ENCODE measurements at regions not wholly inside any gene's neighbourhood (a gene's known extent, or its start where the extent isn't known, plus 50 kb on each side); places are given as distances from the start of the nearest gene placed in this dataset.
A peak's percentile ranks its signal among the peaks of the same experiment; 100 is the strongest.
"Not testable (repeated sequence)": the region's sequence is repeated elsewhere in the genome, so short reads cannot be mapped to it uniquely, and the experiment has no call there.

- H3K4me3 ChIP-seq (ENCODE audit: low read depth, low read length), result no peak overlapping the region
- TF ChIP-seq CTCF (IDR thresholded peaks at IDR 0.05; ENCODE audit: borderline replicate concordance, insufficient read depth, low read depth, low read length), result no peak
Observed at GRCh38 chr19:14328406-14328805, 52.8 kb upstream of the ADGRE5 start.

GRCh38 chr19:14327061-14327460, 54.2 kb upstream of the ADGRE5 start:
- H3K4me3 ChIP-seq (ENCODE audit: low read depth, low read length), result not testable (repeated sequence)

- H3K4me3 ChIP-seq (ENCODE audit: low read depth, low read length), result no peak overlapping the region
- no peak for TF ChIP-seq CTCF (IDR thresholded peaks at IDR 0.05; ENCODE audit: borderline replicate concordance, insufficient read depth, low read depth, low read length)
Observed at GRCh38 chr19:14325863-14326262, 55.4 kb upstream of the ADGRE5 start.

GRCh38 chr19:14325134-14325533, 56.1 kb upstream of the ADGRE5 start:
- H3K4me3 ChIP-seq (ENCODE audit: low read depth, low read length), result no peak overlapping the region
- no peak for TF ChIP-seq CTCF (IDR thresholded peaks at IDR 0.05; ENCODE audit: borderline replicate concordance, insufficient read depth, low read depth, low read length)

- no peak for TF ChIP-seq CTCF (IDR thresholded peaks at IDR 0.05; ENCODE audit: borderline replicate concordance, insufficient read depth, low read depth, low read length)
Observed at GRCh38 chr19:14322889-14323463, 58.3 kb upstream of the ADGRE5 start.

GRCh38 chr19:14320253-14320652, 61.0 kb upstream of the ADGRE5 start:
- H3K4me3 ChIP-seq (ENCODE audit: low read depth, low read length), result no peak overlapping the region
- no peak for TF ChIP-seq CTCF (IDR thresholded peaks at IDR 0.05; ENCODE audit: borderline replicate concordance, insufficient read depth, low read depth, low read length)

More at GRCh38 chr19:14322889-14323463, 58.3 kb upstream of the ADGRE5 start:
- H3K4me3 ChIP-seq (ENCODE audit: low read depth, low read length), result no peak overlapping the region

- not testable (repeated sequence) for H3K4me3 ChIP-seq (ENCODE audit: low read depth, low read length)
Observed at GRCh38 chr19:14319720-14320119, 61.5 kb upstream of the ADGRE5 start.

- peak; percentile 40; the same call in 1 of the 2 replicates for TF ChIP-seq CTCF (IDR thresholded peaks at IDR 0.05; ENCODE audit: borderline replicate concordance, insufficient read depth, low read depth, low read length)
- H3K4me3 ChIP-seq (ENCODE audit: low read depth, low read length), result no peak overlapping the region
Observed at GRCh38 chr19:14318873-14319272, 62.4 kb upstream of the ADGRE5 start.

Data from GM12875 (cell line).